ENCODE measurements at regions not wholly inside any gene's neighbourhood (a gene's known extent, or its start where the extent isn't known, plus 50 kb on each side); places are given as distances from the start of the nearest gene placed in this dataset.

DNA sequence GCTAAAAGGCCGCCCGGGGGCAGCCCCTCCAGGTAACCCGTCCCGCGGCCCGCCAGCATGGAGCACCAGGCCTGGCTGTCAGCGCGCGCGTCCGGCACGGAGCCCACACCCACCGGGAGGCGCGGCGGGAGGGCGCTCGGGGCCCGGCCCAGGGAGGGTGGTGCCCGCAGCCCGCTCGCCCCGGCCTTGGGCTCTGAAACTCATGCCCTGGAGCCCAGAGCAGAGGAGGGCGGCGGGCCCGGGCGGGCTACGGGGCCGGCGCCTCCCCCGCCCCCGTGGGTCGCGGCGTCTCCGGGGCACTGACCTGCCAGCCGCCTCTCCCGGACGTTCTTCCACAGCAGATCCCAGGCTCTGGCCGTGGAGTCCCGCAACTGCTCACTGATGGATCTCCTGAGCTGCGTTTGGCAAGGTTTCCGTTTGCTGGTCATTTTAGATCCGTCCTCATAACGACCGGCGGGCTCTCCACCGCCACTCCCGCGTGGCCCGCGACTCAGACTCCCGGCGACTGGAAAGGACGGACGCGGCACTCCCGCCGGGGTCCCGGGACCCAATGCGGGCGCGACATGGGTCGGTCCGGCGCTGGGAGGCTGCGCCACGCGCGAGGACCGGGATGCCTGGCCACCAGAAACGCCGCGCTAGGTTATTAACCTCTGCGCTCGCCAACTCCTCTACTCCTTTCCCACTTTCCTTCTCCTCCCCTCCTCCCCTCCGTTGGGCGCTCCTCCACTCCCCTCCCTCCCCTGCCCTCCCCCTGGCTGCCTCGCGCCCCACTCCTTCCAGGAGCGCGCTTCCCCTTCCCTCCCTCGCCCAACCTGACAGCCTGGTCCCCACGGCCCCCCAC lies 64.7 kb upstream of the STARD13 start:
- TF ChIP-seq, protein P1, sequence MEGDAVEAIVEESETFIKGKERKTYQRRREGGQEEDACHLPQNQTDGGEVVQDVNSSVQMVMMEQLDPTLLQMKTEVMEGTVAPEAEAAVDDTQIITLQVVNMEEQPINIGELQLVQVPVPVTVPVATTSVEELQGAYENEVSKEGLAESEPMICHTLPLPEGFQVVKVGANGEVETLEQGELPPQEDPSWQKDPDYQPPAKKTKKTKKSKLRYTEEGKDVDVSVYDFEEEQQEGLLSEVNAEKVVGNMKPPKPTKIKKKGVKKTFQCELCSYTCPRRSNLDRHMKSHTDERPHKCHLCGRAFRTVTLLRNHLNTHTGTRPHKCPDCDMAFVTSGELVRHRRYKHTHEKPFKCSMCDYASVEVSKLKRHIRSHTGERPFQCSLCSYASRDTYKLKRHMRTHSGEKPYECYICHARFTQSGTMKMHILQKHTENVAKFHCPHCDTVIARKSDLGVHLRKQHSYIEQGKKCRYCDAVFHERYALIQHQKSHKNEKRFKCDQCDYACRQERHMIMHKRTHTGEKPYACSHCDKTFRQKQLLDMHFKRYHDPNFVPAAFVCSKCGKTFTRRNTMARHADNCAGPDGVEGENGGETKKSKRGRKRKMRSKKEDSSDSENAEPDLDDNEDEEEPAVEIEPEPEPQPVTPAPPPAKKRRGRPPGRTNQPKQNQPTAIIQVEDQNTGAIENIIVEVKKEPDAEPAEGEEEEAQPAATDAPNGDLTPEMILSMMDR (IDR thresholded peaks at IDR 0.05; ENCODE audit: low read length, missing control alignments) = no peak
- H3K4me3 ChIP-seq (replicated peaks; ENCODE audit: low read depth, low read length) = peak overlapping the region; percentile 76
- DNase-seq (ENCODE audit: low read depth) = peak; percentile 52

DNA sequence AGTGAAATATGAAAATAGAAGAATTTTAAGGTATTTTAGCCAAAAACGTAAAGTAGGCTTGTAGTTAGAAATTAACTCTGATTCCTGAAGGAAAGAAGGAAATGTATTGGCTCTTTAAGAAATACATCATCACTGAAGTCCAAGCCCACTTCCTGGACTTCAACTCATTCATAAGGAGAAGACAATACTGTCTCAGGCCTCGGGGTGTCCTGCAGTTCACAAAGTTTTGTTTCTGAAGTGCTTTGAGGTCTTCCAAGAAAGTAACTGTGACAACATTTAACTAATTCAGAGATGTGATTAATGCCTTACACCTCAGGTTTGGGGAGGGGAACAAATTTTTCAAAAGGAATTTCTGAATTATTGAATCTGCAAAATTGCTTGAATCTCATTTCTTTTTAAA lies 65.8 kb upstream of the STARD13 start:
- H3K4me3 ChIP-seq (replicated peaks; ENCODE audit: low read depth, low read length) = peak overlapping the region; percentile 76
- DNase-seq (ENCODE audit: low read depth) = peak; percentile 77
- TF ChIP-seq, protein P1 (IDR thresholded peaks at IDR 0.05; ENCODE audit: low read length, missing control alignments) = peak; percentile 33

GRCh38 chr13:33352041-33352440 lies 66.5 kb upstream of the STARD13 start:
- H3K4me3 ChIP-seq (replicated peaks; ENCODE audit: low read depth, low read length) = no peak overlapping the region
- TF ChIP-seq, protein P1 (IDR thresholded peaks at IDR 0.05; ENCODE audit: low read length, missing control alignments) = no peak
- DNase-seq (ENCODE audit: low read depth) = no peak

DNA sequence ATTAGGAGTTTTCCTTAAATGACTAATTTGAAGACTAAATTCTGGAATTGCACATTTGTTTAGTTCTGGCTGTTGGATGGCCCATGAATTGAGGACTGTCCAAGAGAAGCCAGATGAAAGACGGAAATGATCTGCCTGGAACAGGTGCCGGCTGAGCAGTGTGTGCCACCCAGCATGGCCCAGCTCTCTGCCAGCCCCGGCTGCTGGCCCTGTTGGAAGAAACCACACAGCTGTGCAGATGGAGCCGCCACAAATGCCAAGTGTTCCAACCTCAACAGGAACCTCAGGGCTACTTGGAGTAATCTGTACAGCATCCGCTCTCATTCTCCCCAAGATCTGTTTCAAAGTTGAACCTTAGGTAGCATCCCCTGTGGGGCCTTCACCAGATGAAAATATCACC lies 67.0 kb upstream of the STARD13 start:
- DNase-seq (ENCODE audit: low read depth) = no peak
- TF ChIP-seq, protein P1 (IDR thresholded peaks at IDR 0.05; ENCODE audit: low read length, missing control alignments) = no peak
- no peak overlapping the region for H3K4me3 ChIP-seq (replicated peaks; ENCODE audit: low read depth, low read length)

- H3K4me3 ChIP-seq (replicated peaks; ENCODE audit: low read depth, low read length) = no peak overlapping the region
- peak; percentile 17 for DNase-seq (ENCODE audit: low read depth)
- TF ChIP-seq, protein P1 (IDR thresholded peaks at IDR 0.05; ENCODE audit: low read length, missing control alignments) = no peak
These were observed 67.7 kb upstream of the STARD13 start for GRCh38 chr13:33353210-33353609.

DNA sequence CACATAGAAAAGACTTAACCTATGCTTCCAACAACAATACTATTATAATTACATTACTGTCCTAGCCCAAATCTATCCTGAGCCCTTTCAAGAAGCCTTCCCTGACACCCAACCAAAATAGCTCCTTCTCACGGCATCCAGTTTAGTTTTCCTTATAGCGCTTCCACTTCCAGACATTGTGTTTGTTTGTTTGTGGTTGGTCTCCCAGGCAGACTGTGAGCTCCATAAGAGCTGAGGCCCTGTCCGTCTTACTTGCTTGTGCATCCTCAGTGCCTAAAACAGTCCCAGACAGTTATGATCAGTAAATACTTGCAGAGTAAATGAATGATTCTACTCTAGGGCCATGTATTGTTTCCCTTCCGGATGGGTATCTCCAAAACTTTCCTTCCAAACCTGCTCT lies 68.1 kb upstream of the STARD13 start:
- no peak overlapping the region for H3K4me3 ChIP-seq (replicated peaks; ENCODE audit: low read depth, low read length)
- no peak for DNase-seq (ENCODE audit: low read depth)
- TF ChIP-seq, protein P1 (IDR thresholded peaks at IDR 0.05; ENCODE audit: low read length, missing control alignments) = no peak
